Mucosa of descending colon (tissue), 3 donors: ENCODE measurements at regions not wholly inside any gene's neighbourhood (a gene's known extent, or its start where the extent isn't known, plus 50 kb on each side); places are given as distances from the start of the nearest gene placed in this dataset.

ENCODE experiments used
- ATAC-seq: fragments of 200-7000 bp; cut with Tn5 transposase; one replicate; pipeline ENCODE4 v1.9.1; 2020; ENCODE audit warnings: mild to moderate bottlenecking, moderate library complexity
- DNase-seq, 3 donors: peaks; one replicate each; pipeline ENCODE4 v3.0.0-alpha.2; 2020
- H3K36me3 ChIP-seq: fragments of 200-600 bp; one replicate; pipeline ENCODE4 v1.8.0; 2021; ENCODE audit warnings: low read depth, mild to moderate bottlenecking
- H3K4me1 ChIP-seq: fragments of 200-600 bp; one replicate; pipeline ENCODE4 v1.8.0; 2021; ENCODE audit warnings: low read depth, mild to moderate bottlenecking
- H3K4me3 ChIP-seq: fragments of 200-600 bp; one replicate; pipeline ENCODE4 v1.8.0; 2021; ENCODE audit warnings: mild to moderate bottlenecking
- H3K9me3 ChIP-seq: fragments of 200-600 bp; one replicate; pipeline ENCODE4 v1.8.0; 2021; ENCODE audit warnings: mild to moderate bottlenecking
- CTCF ChIP-seq: fragments of 200-600 bp; IDR thresholded peaks from one replicate; pipeline ENCODE4 v1.8.0; 2022; ENCODE audit warnings: antibody characterized with exemption, mild to moderate bottlenecking
- intact Hi-C, 2 donors: fragments of 100-400 bp; cut with DNase I in 1 of 2; cut with micrococcal nuclease in 1 of 2; formaldehyde crosslinking; loops; one replicate each; pipeline versions ENCODE4 v1.11.0 to v1.11.1; 2022; cut with DNase I, micrococcal nuclease
- donor health status: DM: no; HTN: no; CAD: no; lungs with moderate emphysema.
- donor health status: DM: no; HTN: no; CAD: no.
- donor health status: DM: no; HTN: yes; CAD: no.

DNA sequence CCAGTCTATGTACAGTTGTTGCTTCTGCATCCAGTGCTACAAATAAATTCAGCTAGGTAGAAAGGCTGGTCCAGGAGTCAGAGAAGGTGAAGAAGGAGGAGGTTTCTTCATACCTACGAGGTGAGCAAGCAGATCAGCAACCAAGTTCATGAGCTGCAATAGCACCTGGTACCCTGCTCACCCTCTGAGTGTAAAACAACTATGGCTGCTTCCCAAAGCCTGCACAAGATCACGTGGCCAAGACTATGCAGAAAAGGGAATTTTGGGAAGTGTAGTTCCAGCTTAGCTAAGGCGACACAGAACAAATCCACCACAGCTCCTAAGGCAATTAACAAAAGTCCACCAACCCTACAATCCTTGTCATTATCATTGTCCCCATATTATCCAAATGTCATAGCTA is 95.9 kb upstream of the AUTS2 start:
- no peaks in the 10 kb centered on the region for H3K4me1 ChIP-seq
- no peaks in the 10 kb centered on the region for H3K9me3 ChIP-seq
- H3K36me3 ChIP-seq = no peaks in the 10 kb centered on the region
- TF ChIP-seq CTCF = no peak
- no peak for DNase-seq
- H3K4me3 ChIP-seq = no peak overlapping the region
- intact Hi-C loops = no loop called here
- ATAC-seq = no peak

DNA sequence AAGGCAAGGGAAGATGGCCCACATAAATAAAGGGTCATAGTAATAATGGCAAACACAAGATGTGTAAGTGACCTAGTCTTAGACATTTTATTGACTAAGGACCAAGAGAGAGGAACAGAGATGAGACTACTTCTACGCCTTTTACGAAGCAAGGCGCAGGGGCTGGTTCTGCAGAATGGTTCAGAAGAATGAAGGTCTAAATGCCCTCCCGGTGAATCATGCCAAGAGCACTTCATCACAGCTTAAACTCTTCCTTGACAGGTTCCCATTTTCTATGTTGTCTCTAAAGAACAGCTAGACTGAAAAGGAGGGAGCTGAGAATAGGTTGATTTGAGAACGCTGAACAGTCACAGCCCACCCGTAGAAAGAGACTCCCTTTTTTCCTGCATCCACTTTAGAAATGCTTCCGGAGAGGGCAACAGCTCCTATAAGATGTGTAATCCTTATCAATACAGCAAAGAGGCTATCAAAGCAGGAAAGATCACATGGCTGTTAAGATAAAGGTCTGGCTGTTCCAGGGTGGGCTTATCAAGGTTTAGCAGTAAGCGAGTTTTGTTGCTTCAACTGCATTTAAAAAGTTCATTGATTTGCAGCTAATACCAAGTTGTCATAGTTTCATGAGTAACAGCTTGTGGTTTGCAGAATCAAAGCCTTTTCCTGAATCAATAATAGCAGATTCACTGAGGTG is 93.4 kb upstream of the AUTS2 start:
- Histone ChIP-seq H3K4me1 (no peaks in the 10 kb centered on the region), H3K36me3 (no peaks in the 10 kb centered on the region), H3K9me3 (no peaks in the 10 kb centered on the region), H3K4me3 (no peak overlapping the region)
- TF ChIP-seq CTCF = no peak
- DNase-seq = no peak
- intact Hi-C loops = no loop called here
- ATAC-seq = no peak

GRCh38 chr7:69508736-69509135 is 89.5 kb upstream of the AUTS2 start:
- ATAC-seq = no peak
- intact Hi-C loops = no loop called here
- DNase-seq = no peak
- H3K4me3 ChIP-seq = no peak overlapping the region
- H3K9me3 ChIP-seq = no peaks in the 10 kb centered on the region
- H3K36me3 ChIP-seq = no peaks in the 10 kb centered on the region
- no peak for TF ChIP-seq CTCF
- no peaks in the 10 kb centered on the region for H3K4me1 ChIP-seq

DNA sequence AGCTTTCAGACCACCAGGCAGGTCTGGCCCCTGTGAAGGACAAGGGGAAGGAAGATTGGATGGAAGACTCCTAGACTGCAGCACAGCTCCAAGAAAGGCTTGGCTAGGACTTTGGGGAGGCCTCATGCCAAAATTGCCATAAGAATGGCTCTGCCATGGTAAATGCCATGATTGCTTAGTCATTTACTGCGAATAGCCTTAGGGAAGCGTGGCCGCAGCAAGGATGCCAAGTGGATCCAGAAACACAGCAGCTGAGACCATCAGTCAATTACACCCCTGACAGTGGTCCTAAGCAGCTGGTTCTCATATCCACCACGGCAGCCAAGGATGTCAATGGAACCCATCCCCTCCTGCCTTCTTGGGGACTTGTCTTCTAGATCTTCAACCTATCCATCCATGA is 88.2 kb upstream of the AUTS2 start:
- DNase-seq (no peak), ATAC-seq (no peak)
- H3K4me3 ChIP-seq = no peak overlapping the region
- H3K9me3 ChIP-seq = no peaks in the 10 kb centered on the region
- intact Hi-C loops = no loop called here
- H3K36me3 ChIP-seq = no peaks in the 10 kb centered on the region
- no peak for TF ChIP-seq CTCF
- no peaks in the 10 kb centered on the region for H3K4me1 ChIP-seq

DNA sequence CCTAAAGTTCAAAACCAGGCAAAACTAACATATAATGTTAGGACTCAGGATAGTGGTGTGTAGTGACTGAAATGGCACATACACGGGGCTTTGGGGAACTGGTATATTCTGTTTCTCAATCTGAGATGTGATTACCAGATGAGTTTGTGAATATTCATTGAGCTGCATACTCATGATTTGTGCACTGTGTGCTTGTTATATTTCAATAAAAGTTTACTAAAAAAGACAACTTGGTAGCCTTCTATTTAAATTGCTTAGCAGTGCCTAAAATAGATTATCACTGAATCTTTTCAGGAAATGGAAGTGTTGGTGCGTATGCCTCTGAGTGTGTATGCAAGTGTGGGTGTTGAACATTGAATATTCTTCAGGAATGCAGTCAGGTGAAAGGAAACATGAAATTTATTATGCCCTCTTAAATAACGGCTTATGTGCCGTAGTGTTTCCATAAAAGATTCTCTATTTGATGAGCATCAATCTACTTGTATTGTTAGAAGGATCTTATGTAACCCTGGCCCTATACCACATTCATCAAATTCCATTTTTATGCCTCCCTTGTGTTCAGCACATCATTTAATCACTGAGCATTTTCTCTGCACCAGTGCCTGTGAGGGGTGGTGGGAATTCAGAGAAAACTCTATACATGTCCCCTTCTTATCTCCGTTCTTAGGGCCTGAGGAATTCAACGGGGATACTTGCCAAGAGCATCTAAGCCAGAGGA is 82.6 kb upstream of the AUTS2 start:
- intact Hi-C loops = no loop called here
- no peaks in the 10 kb centered on the region for H3K9me3 ChIP-seq
- no peak overlapping the region for H3K4me3 ChIP-seq
- no peak for ATAC-seq
- DNase-seq = no peak
- H3K4me1 ChIP-seq = no peaks in the 10 kb centered on the region
- no peak for TF ChIP-seq CTCF
- no peaks in the 10 kb centered on the region for H3K36me3 ChIP-seq
